Naive B cell (primary cell): ENCODE measurements at regions not wholly inside any gene's neighbourhood (a gene's known extent, or its start where the extent isn't known, plus 50 kb on each side); places are given as distances from the start of the nearest gene placed in this dataset.
A peak's percentile ranks its signal among the peaks of the same experiment; 100 is the strongest.

ENCODE experiments used
- ATAC-seq, 2 donors: fragments of 150-1000 bp; cut with Tn5 transposase; 2 replicates each; pipeline ENCODE4 v1.10.0; 2021; ENCODE audit warnings: low read depth in 2 of 2, mild to moderate bottlenecking in 2 of 2, moderate library complexity in 2 of 2
- DNase-seq: peaks from one replicate; pipeline ENCODE4 v3.0.0; 2022
- H3K27ac Mint-ChIP-seq, 6 donors: one replicate each; pipeline ENCODE4 v1.8.0; 2020 to 2022; ENCODE audit warnings: mild to moderate bottlenecking in 6 of 6, mixed read lengths in 6 of 6, moderate library complexity in 5 of 6, inconsistent platforms in 2 of 6
- H3K27me3 Mint-ChIP-seq, 3 donors: one replicate each; pipeline ENCODE4 v1.8.0; 2021 to 2022; ENCODE audit warnings: mixed read lengths in 3 of 3, mild to moderate bottlenecking in 1 of 3
- H3K36me3 Mint-ChIP-seq, 2 donors: one replicate each; pipeline ENCODE4 v1.8.0; 2020 to 2022; ENCODE audit warnings: mixed read lengths in 2 of 2, inconsistent platforms in 1 of 2, mild to moderate bottlenecking in 1 of 2
- H3K4me1 Mint-ChIP-seq, 3 donors: one replicate each; pipeline ENCODE4 v1.8.0; 2020 to 2022; ENCODE audit warnings: mixed read lengths in 3 of 3, inconsistent platforms in 1 of 3, mild to moderate bottlenecking in 1 of 3, moderate library complexity in 1 of 3
- H3K4me3 Mint-ChIP-seq, 8 donors: one replicate each; pipeline ENCODE4 v1.8.0; 2020 to 2022; ENCODE audit warnings: mild to moderate bottlenecking in 8 of 8, mixed read lengths in 8 of 8, moderate library complexity in 8 of 8, inconsistent platforms in 2 of 8
- H3K9me3 Mint-ChIP-seq, 7 donors: one replicate each; pipeline ENCODE4 v1.8.0; 2020 to 2022; ENCODE audit warnings: mixed read lengths in 7 of 7, mild to moderate bottlenecking in 5 of 7, inconsistent platforms in 2 of 7, moderate library complexity in 1 of 7

- Mint-ChIP-seq H3K4me3 (peak overlapping the region in 7 of 8 donors; percentile 9 to 73 (median 61)), H3K27ac (peak overlapping the region in 2 of 6 donors; percentile 25 to 44), H3K27me3 (peaks cover 0 to 6% (median 0%) of the 10 kb centered on the region in 3 donors), H3K36me3 (no peaks in the 10 kb centered on the region), H3K9me3 (no peaks in the 10 kb centered on the region), H3K4me1 (peaks cover 8 to 24% (median 14%) of the 10 kb centered on the region in 3 donors)
- peak; percentile 23 for DNase-seq
- peak in 1 of 2 donors; percentile 40 for ATAC-seq
Observed at GRCh38 chr6:137341681-137342195, 122.6 kb upstream of the IFNGR1 start.

- no peak for DNase-seq
- Mint-ChIP-seq H3K4me3 (no peak overlapping the region), H3K4me1 (peaks cover 8 to 18% (median 14%) of the 10 kb centered on the region in 3 donors), H3K9me3 (peaks cover 0 to 1% (median 0%) of the 10 kb centered on the region in 7 donors), H3K27ac (no peak overlapping the region), H3K27me3 (peaks cover 6 to 13% (median 8%) of the 10 kb centered on the region in 3 donors), H3K36me3 (no peaks in the 10 kb centered on the region)
- no peak for ATAC-seq
Observed at GRCh38 chr6:137339929-137340559, 120.9 kb upstream of the IFNGR1 start.

GRCh38 chr6:137334884-137335283, 115.7 kb upstream of the IFNGR1 start:
- Mint-ChIP-seq H3K27ac (peak overlapping the region in 1 of 6 donors; percentile 4), H3K36me3 (no peaks in the 10 kb centered on the region), H3K9me3 (peaks cover 0 to 1% (median 0%) of the 10 kb centered on the region in 7 donors), H3K27me3 (peaks cover 17 to 26% (median 24%) of the 10 kb centered on the region in 3 donors), H3K4me1 (no peaks in the 10 kb centered on the region), H3K4me3 (no peak overlapping the region)
- ATAC-seq (no peak), DNase-seq (no peak)

- H3K27me3 Mint-ChIP-seq = peaks cover 16 to 28% (median 26%) of the 10 kb centered on the region in 3 donors
- H3K4me3 Mint-ChIP-seq = no peak overlapping the region
- no peaks in the 10 kb centered on the region for H3K36me3 Mint-ChIP-seq
- no peaks in the 10 kb centered on the region for H3K4me1 Mint-ChIP-seq
- no peak for DNase-seq
- no peak for ATAC-seq
- no peak overlapping the region for H3K27ac Mint-ChIP-seq
- peaks cover 0 to 1% (median 0%) of the 10 kb centered on the region in 7 donors for H3K9me3 Mint-ChIP-seq
Observed at GRCh38 chr6:137334094-137334493, 114.9 kb upstream of the IFNGR1 start.

- H3K36me3 Mint-ChIP-seq = no peaks in the 10 kb centered on the region
- no peak for ATAC-seq
- peaks cover 0 to 1% (median 0%) of the 10 kb centered on the region in 7 donors for H3K9me3 Mint-ChIP-seq
- peaks cover 11 to 28% (median 26%) of the 10 kb centered on the region in 3 donors for H3K27me3 Mint-ChIP-seq
- H3K4me1 Mint-ChIP-seq = no peaks in the 10 kb centered on the region
- H3K27ac Mint-ChIP-seq = peak overlapping the region in 1 of 6 donors; percentile 44
- H3K4me3 Mint-ChIP-seq = no peak overlapping the region
- DNase-seq = no peak
Observed at GRCh38 chr6:137332637-137333280, 113.6 kb upstream of the IFNGR1 start.

- H3K4me1 Mint-ChIP-seq = no peaks in the 10 kb centered on the region
- no peak overlapping the region for H3K27ac Mint-ChIP-seq
- no peaks in the 10 kb centered on the region for H3K36me3 Mint-ChIP-seq
- DNase-seq = no peak
- peak in 1 of 2 donors; percentile 32 for ATAC-seq
- H3K9me3 Mint-ChIP-seq = peaks cover 0 to 1% (median 0%) of the 10 kb centered on the region in 7 donors
- H3K27me3 Mint-ChIP-seq = no peaks in the 10 kb centered on the region
- H3K4me3 Mint-ChIP-seq = no peak overlapping the region
Observed at GRCh38 chr6:137323860-137324259, 104.7 kb upstream of the IFNGR1 start.

- H3K27me3 Mint-ChIP-seq = no peaks in the 10 kb centered on the region
- H3K9me3 Mint-ChIP-seq = peaks cover 0 to 1% (median 0%) of the 10 kb centered on the region in 7 donors
- H3K4me1 Mint-ChIP-seq = no peaks in the 10 kb centered on the region
- peak overlapping the region in 1 of 6 donors; percentile 44 for H3K27ac Mint-ChIP-seq
- ATAC-seq = no peak
- no peak overlapping the region for H3K4me3 Mint-ChIP-seq
- H3K36me3 Mint-ChIP-seq = no peaks in the 10 kb centered on the region
- DNase-seq = no peak
Observed at GRCh38 chr6:137320271-137320670, 101.1 kb upstream of the IFNGR1 start.

- Mint-ChIP-seq H3K9me3 (peaks cover 0 to 1% (median 0%) of the 10 kb centered on the region in 7 donors), H3K27ac (no peak overlapping the region), H3K36me3 (no peaks in the 10 kb centered on the region), H3K4me1 (peaks cover 7 to 16% (median 9%) of the 10 kb centered on the region in 3 donors), H3K27me3 (no peaks in the 10 kb centered on the region), H3K4me3 (no peak overlapping the region)
- no peak for ATAC-seq
- DNase-seq = no peak
Observed at GRCh38 chr6:137316626-137317025, 97.4 kb upstream of the IFNGR1 start.

- DNase-seq (no peak), ATAC-seq (no peak)
- H3K27me3 Mint-ChIP-seq = no peaks in the 10 kb centered on the region
- H3K4me3 Mint-ChIP-seq = no peak overlapping the region
- peaks cover 12 to 25% (median 15%) of the 10 kb centered on the region in 3 donors for H3K4me1 Mint-ChIP-seq
- no peak overlapping the region for H3K27ac Mint-ChIP-seq
- no peaks in the 10 kb centered on the region for H3K36me3 Mint-ChIP-seq
- H3K9me3 Mint-ChIP-seq = no peaks in the 10 kb centered on the region
Observed at GRCh38 chr6:137315081-137315480, 95.9 kb upstream of the IFNGR1 start.

GRCh38 chr6:137313928-137314855, 95.0 kb upstream of the IFNGR1 start:
- Mint-ChIP-seq H3K36me3 (no peaks in the 10 kb centered on the region), H3K27me3 (no peaks in the 10 kb centered on the region), H3K9me3 (peaks cover 0 to 5% (median 0%) of the 10 kb centered on the region in 7 donors), H3K27ac (peak overlapping the region in 1 of 6 donors; percentile 12), H3K4me3 (peak overlapping the region in 3 of 8 donors; percentile 16 to 78 (median 78)), H3K4me1 (peaks cover 21 to 34% (median 24%) of the 10 kb centered on the region in 3 donors)
- DNase-seq (peak; percentile 55), ATAC-seq (peak; percentile 90 to 97)

- Mint-ChIP-seq H3K27me3 (no peaks in the 10 kb centered on the region), H3K27ac (peak overlapping the region in 2 of 6 donors; percentile 53 to 56), H3K4me1 (peaks cover 31 to 44% (median 34%) of the 10 kb centered on the region in 3 donors), H3K9me3 (peaks cover 0 to 5% (median 0%) of the 10 kb centered on the region in 7 donors), H3K36me3 (no peaks in the 10 kb centered on the region), H3K4me3 (peak overlapping the region in 1 of 8 donors; percentile 3)
- no peak for ATAC-seq
- DNase-seq = no peak
Observed at GRCh38 chr6:137313211-137313610, 94.0 kb upstream of the IFNGR1 start.

GRCh38 chr6:137311940-137312339, 92.8 kb upstream of the IFNGR1 start:
- DNase-seq (no peak), ATAC-seq (no peak)
- H3K27ac Mint-ChIP-seq = no peak overlapping the region
- H3K9me3 Mint-ChIP-seq = peaks cover 0 to 5% (median 0%) of the 10 kb centered on the region in 7 donors
- no peaks in the 10 kb centered on the region for H3K27me3 Mint-ChIP-seq
- no peaks in the 10 kb centered on the region for H3K36me3 Mint-ChIP-seq
- peak overlapping the region in 1 of 8 donors; percentile 2 for H3K4me3 Mint-ChIP-seq
- peaks cover 40 to 55% (median 43%) of the 10 kb centered on the region in 3 donors for H3K4me1 Mint-ChIP-seq
